SHP77 treated with DMSO at 0.1 percent for 48 hours (cell line): ENCODE measurements at regions not wholly inside any gene's neighbourhood (a gene's known extent, or its start where the extent isn't known, plus 50 kb on each side); places are given as distances from the start of the nearest gene placed in this dataset.

Source experiments
- DNase-seq: peaks from one replicate; lab custom pipeline; 2025; lab: John Stamatoyannopoulos, UW

DNA sequence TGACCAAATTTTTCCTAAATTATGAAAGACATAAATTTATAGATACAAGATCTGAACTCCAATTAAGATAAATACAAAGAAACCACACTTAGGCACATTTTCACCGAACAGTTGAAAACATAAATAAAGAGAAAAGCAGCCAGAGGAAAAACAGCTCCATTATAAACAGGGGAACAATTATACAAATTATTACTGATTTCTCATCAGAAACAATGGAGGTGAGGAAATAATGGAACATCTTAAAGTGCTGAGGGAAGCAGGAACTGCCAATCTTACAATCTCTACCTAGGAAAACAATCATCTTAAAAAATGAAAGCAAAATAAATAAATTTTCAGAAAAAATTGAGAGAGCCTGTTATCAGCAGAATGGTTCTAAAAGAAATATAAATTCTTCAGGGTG is 234.4 kb upstream of the PMFBP1 start:
- DNase-seq = no peak

GRCh38 chr16:72404299-72404698 is 232.3 kb upstream of the PMFBP1 start:
- DNase-seq = no peak

- DNase-seq = no peak
Observed at GRCh38 chr16:72401084-72401361, 229.1 kb upstream of the PMFBP1 start.

GRCh38 chr16:72400257-72401083 is 228.5 kb upstream of the PMFBP1 start:
- no peak for DNase-seq

DNA sequence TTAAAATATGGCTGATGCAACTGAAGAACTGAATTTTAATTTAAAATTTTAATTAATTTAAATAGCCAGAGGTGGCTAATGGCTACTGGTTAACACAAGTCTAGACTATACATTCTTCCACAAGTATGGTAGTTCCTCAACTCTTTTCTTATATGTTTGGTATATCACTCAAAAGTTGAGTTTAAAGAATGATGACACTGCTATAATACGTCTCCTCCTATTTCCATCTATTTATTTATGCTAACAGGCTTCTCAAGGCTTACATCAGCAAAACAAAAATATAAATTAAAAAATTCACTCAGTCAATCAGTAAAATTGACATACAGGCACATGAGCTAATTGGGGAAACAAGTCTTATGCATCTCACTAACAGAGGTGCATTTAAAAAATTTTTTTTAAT is 227.9 kb upstream of the PMFBP1 start:
- no peak for DNase-seq

GRCh38 chr16:72397876-72398275 is 225.9 kb upstream of the PMFBP1 start:
- DNase-seq = no peak

DNA sequence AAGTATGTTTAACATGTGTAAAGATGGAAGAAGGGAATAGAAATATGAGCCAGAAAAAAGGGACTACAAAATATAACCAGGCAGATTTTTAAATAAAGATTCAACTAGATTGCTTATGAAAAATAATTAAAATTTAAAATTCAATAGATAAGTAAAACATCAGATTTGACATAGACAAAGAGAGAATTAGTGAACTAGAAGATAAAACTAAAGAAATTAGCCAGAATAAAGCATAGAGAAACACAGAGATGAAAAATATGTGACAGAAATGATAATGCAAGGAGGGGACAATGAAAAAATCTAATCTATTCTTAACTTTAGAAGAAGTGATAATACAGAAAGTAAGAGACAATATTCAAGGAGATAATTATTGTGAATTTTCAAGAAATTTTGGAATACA is 222.6 kb upstream of the PMFBP1 start:
- no peak for DNase-seq

- no peak for DNase-seq
Observed at GRCh38 chr16:72389791-72390190, 217.8 kb upstream of the PMFBP1 start.

- DNase-seq = no peak
Observed at GRCh38 chr16:72388007-72388406, 216.1 kb upstream of the PMFBP1 start.

DNA sequence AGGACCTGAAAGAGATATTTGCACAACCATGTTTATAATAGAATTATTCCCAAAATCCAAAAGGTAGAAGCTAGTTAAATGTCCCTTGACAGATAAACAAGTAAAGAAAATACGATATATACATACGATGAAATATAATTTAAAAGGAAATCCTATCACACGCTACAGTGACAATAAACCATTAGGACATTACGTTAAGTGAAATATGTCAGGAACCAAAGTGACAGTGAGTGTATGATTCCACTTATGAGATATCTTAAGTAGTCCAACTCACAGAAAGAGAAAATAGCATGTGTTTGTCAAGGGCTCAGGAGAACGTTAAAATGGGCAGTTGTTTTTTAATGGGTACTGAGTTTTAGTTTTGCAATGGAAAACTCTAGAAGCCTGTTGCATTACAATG is 212.7 kb upstream of the PMFBP1 start:
- no peak for DNase-seq

DNA sequence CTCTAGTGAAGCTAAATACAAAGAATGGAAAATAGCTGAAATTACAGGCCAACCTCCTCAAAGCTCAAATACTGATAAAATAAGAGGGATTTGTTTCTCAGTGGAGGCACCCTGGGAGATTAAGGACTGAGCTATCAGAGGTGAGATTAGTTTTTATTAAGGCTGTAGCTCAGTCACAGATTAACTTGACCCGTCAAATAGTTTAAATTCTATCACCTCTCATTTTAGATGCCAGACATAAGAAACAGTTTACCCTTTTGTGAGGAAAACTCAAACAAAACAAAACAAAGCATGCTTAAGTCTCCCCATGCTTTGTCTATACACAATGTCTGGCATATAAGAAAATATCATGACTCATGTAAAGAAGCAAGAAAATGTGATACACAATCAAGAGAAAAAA is 208.3 kb upstream of the PMFBP1 start:
- DNase-seq = no peak

DNA sequence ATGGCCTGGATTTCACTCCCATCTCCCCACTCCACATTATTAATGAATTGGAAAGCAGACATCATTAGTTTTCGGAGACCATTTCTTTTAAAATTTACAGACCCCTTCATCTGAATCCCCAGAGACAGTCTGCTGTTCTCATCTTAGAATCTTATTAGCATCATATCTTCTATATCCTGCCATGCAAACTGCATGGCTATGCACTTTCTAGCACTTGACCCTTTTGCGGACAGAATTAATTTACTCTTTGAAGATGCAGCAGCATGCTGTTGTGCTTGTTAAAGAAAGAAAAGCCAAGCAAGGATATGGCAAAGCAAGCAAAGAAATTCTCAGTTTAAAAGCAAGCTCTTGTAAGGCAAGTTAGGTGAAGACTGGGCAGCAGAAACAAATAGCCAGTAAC is 201.2 kb upstream of the PMFBP1 start:
- no peak for DNase-seq

- DNase-seq = no peak
Observed at GRCh38 chr16:72372087-72373045, 200.4 kb upstream of the PMFBP1 start.

- DNase-seq = peak; percentile 49
Observed at GRCh38 chr16:72371307-72372086, 199.5 kb upstream of the PMFBP1 start.

DNA sequence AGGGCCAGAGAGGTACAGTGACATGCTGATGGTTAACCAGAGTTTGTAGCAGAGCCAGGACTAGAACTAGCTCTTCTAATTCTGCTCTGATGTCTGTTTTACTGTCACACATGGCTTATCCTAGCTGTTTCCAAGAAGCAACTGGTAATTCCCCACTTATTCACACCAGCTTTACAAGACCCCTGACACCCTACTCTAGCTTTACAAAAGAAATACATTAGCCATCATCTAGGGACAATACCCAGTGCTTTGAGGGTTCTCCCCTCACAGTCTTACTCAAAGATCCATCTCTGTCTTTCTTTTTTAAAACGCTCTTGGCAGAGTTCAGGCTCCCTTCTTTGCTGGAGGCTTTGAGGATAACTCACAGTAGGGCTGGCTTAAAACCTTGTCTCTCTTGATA is 197.3 kb upstream of the PMFBP1 start:
- DNase-seq = no peak

GRCh38 chr16:72367851-72368250 is 195.9 kb upstream of the PMFBP1 start:
- DNase-seq = no peak

DNA sequence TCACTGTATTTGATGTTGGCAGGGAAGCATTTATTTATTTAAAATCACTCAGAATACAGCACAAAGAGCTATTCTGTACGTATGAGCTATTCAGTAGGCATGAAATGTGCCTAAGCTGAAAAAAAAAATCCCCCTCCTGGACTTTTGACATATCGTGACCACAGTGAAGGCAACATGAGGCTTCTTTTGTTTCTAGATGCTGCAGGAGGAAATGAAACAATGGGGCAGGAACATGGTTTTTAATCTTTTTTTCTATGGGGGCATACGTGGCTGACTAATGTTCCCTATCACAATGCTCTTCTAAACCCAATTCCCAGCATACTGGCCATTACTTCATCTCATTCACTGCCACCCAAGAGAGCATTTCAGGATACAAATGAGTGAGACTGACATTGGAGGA is 191.0 kb upstream of the PMFBP1 start:
- DNase-seq = no peak

GRCh38 chr16:72362476-72362875 is 190.5 kb upstream of the PMFBP1 start:
- DNase-seq = no peak

DNA sequence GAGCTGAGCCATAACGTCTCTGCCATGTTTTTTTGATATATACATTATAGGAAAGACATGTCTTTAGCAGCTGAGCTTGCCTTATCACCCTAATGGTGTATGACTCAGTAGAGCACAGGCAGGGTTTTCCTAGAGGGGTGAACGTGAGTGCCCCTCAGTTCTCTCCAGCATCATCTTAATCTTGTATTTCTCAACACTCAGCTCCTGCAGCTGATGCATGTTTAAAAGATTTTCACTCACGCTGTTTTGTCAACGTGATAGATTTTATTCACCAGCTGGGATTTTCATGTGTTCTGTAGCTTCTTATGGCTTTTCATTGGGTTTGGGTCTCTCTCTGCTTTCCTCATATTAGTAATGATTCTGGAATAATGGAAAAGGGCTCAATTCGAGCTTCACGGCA is 186.0 kb upstream of the PMFBP1 start:
- DNase-seq = no peak

- DNase-seq = no peak
Observed at GRCh38 chr16:72355561-72355960, 183.6 kb upstream of the PMFBP1 start.

- no peak for DNase-seq
Observed at GRCh38 chr16:72349719-72350118, 177.8 kb upstream of the PMFBP1 start.

DNA sequence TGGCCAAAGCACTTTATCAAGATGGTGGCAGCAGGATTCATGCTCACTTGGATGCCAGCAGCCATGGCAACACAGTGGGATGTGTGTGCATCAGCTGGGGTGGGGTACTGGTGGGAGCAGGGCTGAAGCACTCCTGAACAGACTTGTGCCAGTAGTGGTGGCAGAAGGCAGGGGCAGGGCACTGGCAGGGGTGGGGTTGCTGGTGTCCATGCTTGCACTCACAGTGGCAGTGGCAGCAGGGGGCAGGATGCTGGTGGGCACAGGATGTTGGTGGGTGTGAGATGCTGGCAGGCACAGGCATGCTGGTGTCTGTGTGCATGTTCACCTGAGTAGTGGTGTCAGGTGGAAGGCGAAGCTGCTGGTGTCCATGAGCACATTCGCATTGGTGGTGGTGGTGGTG is 161.0 kb upstream of the PMFBP1 start:
- no peak for DNase-seq

- no peak for DNase-seq
Observed at GRCh38 chr16:72324578-72324977, 152.6 kb upstream of the PMFBP1 start.
